Retinal pigment epithelial cell (primary cell): ENCODE measurements at regions not wholly inside any gene's neighbourhood (a gene's known extent, or its start where the extent isn't known, plus 50 kb on each side); places are given as distances from the start of the nearest gene placed in this dataset.
"Not testable (repeated sequence)": the region's sequence is repeated elsewhere in the genome, so short reads cannot be mapped to it uniquely, and the experiment has no call there.

Experiments
- DNase-seq: peaks from one replicate; pipeline ENCODE4 v3.0.0-alpha.2; 2010; ENCODE audit warnings: low read depth
- H3K4me3 ChIP-seq: 2 replicates; pipeline ENCODE4 v1.5.1; 2011; ENCODE audit warnings: mild to moderate bottlenecking, low read length, control low read depth, moderate library complexity
- TF ChIP-seq, protein P1 (sequence below): conservative IDR thresholded peaks from 2 replicates; pipeline ENCODE4 v1.5.1; 2011; ENCODE audit warnings: low read depth, low read length, control low read depth, inconsistent platforms

- H3K4me3 ChIP-seq, result no peak overlapping the region
- no peak for DNase-seq
- TF ChIP-seq, protein P1, sequence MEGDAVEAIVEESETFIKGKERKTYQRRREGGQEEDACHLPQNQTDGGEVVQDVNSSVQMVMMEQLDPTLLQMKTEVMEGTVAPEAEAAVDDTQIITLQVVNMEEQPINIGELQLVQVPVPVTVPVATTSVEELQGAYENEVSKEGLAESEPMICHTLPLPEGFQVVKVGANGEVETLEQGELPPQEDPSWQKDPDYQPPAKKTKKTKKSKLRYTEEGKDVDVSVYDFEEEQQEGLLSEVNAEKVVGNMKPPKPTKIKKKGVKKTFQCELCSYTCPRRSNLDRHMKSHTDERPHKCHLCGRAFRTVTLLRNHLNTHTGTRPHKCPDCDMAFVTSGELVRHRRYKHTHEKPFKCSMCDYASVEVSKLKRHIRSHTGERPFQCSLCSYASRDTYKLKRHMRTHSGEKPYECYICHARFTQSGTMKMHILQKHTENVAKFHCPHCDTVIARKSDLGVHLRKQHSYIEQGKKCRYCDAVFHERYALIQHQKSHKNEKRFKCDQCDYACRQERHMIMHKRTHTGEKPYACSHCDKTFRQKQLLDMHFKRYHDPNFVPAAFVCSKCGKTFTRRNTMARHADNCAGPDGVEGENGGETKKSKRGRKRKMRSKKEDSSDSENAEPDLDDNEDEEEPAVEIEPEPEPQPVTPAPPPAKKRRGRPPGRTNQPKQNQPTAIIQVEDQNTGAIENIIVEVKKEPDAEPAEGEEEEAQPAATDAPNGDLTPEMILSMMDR, result no peak
Measured at GRCh38 chr22:47615051-47615450, 852.6 kb downstream of the TBC1D22A start.

- TF ChIP-seq, protein P1, result no peak
- no peak overlapping the region for H3K4me3 ChIP-seq
- no peak for DNase-seq
Measured at GRCh38 chr22:47613606-47614350, 851.3 kb downstream of the TBC1D22A start.

GRCh38 chr22:47613181-47613580 is 850.7 kb downstream of the TBC1D22A start:
- H3K4me3 ChIP-seq, DNase-seq: not testable (repeated sequence)

- DNase-seq, result no peak
- H3K4me3 ChIP-seq, result no peak overlapping the region
- TF ChIP-seq, protein P1, result no peak
Measured at GRCh38 chr22:47612311-47612910, 850.0 kb downstream of the TBC1D22A start.

DNA sequence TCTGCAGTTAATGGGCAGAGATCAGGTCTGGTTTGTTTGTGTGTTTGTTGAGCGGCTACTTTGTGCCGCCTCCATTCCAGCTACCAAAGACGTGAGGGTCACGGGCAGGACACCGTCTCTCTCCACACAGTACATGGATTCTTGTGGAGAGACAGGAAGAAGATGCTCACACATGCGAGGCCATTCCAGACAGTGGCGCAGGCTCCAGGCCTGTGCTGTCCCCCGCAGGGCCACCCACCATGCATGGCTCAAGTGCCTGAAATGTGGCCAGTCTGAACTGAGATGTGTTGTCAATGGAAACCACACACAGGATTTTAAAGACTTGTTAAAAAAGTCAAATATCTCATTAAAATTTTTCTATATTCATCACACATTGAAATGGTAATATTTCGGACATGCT is 848.3 kb downstream of the TBC1D22A start:
- H3K4me3 ChIP-seq, result no peak overlapping the region
- no peak for DNase-seq
- TF ChIP-seq, protein P1, result no peak

- TF ChIP-seq, protein P1, result no peak
- H3K4me3 ChIP-seq, result no peak overlapping the region
- no peak for DNase-seq
Measured at GRCh38 chr22:47610281-47610680, 847.8 kb downstream of the TBC1D22A start.

DNA sequence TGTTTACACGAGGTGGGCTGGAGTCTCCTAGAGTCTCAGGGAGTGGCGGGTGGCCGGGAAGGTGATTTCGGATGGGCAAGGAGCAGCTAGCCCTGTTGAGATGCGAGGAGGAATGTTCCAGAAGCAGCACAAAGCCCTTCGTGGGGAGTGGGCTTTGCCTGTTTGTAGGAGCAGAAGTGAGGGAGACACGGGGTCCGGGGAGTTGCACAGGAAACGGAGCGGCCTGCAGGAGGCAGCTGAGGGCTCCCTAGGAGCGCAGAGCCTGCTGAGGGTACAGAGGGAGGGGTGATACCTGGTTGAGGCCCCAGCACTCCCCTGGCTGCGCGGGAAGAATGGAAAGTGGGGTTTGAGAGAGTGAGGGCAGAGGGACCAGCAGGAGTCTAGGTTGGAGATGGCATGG is 847.2 kb downstream of the TBC1D22A start:
- TF ChIP-seq, protein P1, result no peak
- H3K4me3 ChIP-seq, result no peak overlapping the region
- DNase-seq, result no peak
